ENCODE measurements at regions not wholly inside any gene's neighbourhood (a gene's known extent, or its start where the extent isn't known, plus 50 kb on each side); places are given as distances from the start of the nearest gene placed in this dataset.

DNA sequence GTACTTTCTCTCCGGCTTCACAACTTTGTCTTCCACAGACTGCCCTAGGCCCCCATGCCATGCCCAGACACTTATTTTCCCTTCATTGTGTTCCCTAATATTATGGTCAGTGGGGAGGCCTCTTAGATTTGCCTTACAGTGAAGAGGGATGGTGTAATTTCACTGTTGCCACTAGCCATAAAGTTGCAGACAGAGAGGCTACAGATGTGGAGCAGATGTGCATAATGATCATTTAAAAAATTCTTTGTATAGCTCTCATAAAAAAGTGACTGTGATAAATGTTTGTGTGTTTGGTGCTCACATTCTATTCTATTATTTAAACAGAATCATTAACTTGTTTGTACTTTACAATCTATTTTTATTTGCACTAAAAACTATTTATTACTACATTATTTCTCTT lies 67.5 kb upstream of the FN1 start:
- H3K4me1 ChIP-seq = no peaks in the 10 kb centered on the region
- no peaks in the 10 kb centered on the region for H3K9me3 ChIP-seq
- TF ChIP-seq, protein P1, sequence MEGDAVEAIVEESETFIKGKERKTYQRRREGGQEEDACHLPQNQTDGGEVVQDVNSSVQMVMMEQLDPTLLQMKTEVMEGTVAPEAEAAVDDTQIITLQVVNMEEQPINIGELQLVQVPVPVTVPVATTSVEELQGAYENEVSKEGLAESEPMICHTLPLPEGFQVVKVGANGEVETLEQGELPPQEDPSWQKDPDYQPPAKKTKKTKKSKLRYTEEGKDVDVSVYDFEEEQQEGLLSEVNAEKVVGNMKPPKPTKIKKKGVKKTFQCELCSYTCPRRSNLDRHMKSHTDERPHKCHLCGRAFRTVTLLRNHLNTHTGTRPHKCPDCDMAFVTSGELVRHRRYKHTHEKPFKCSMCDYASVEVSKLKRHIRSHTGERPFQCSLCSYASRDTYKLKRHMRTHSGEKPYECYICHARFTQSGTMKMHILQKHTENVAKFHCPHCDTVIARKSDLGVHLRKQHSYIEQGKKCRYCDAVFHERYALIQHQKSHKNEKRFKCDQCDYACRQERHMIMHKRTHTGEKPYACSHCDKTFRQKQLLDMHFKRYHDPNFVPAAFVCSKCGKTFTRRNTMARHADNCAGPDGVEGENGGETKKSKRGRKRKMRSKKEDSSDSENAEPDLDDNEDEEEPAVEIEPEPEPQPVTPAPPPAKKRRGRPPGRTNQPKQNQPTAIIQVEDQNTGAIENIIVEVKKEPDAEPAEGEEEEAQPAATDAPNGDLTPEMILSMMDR (IDR thresholded peaks at IDR 0.05) = no peak
- 92 to 100% (median 98%) methylated on average over 1 of the region's 1 CpG for WGBS, 3 donors
- H3K27ac ChIP-seq = no peak overlapping the region
- ATAC-seq (no peak), DNase-seq (no peak)
- no peak overlapping the region for H3K4me3 ChIP-seq
- H3K27me3 ChIP-seq (ENCODE audit: insufficient read depth in 3 of 3, low read length in 2 of 3) = no peaks in the 10 kb centered on the region
- intact Hi-C loops (cut with DNase I) = no loop called here
- H3K36me3 ChIP-seq (ENCODE audit: insufficient read depth in 1 of 2, low read depth in 1 of 2) = no peaks in the 10 kb centered on the region

DNA sequence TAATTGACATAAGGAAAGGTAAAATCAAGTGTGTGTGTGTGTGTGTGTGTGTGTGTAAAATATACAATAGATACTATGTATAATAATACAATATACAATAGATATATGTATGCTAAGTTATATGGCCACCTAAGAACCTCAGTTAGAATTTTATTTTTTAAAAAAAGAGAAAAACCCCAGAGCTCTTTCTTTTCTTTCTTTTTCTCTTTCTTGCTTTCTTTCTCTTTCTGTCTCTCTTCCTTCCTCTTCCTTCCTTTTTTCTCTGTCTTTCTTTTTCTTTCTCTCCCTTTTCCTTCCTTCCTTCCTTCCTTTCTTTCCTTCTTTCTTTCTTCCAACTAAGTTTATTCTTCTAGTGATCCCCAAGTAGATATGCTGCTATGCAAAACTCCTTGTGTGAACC lies 64.6 kb upstream of the FN1 start:
- no peaks in the 10 kb centered on the region for H3K36me3 ChIP-seq (ENCODE audit: insufficient read depth in 1 of 2, low read depth in 1 of 2)
- intact Hi-C loops (cut with DNase I) = no loop called here
- DNase-seq = no peak

DNA sequence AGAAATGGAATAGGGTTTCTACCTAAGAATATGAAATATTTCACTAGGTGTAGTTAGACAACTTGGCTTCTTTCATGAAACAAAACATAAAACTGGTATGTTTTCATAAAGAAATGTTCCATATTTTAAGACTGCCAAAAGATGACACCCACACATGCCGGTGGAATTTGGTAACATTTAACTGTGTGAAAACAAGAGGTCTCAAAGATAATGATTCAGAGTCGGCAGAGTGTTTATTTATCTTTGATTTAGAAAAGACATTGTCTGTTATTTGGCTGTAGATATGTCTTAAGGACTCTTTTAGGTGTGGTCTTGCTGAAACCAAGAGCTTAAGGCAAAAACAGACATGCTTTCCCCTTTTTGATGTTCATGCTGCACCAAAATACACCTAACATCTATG lies 63.5 kb upstream of the FN1 start:
- Histone ChIP-seq H3K27me3 (ENCODE audit: insufficient read depth in 3 of 3, low read length in 2 of 3) (no peaks in the 10 kb centered on the region), H3K27ac (no peak overlapping the region), H3K9me3 (no peaks in the 10 kb centered on the region), H3K4me1 (no peaks in the 10 kb centered on the region), H3K4me3 (no peak overlapping the region), H3K36me3 (ENCODE audit: insufficient read depth in 1 of 2, low read depth in 1 of 2) (no peaks in the 10 kb centered on the region)
- TF ChIP-seq, protein P1 (IDR thresholded peaks at IDR 0.05) = no peak
- intact Hi-C loops (cut with DNase I) = no loop called here
- WGBS, 3 donors = 54 to 61% (median 56%) methylated on average over 2 of the region's 2 CpGs
- DNase-seq = no peak
- ATAC-seq = no peak

More for the DNA sequence above, 64.6 kb upstream of the FN1 start:
- ATAC-seq = no peak
- no peaks in the 10 kb centered on the region for H3K9me3 ChIP-seq
- no peak overlapping the region for H3K4me3 ChIP-seq
- H3K27ac ChIP-seq = no peak overlapping the region
- H3K27me3 ChIP-seq (ENCODE audit: insufficient read depth in 3 of 3, low read length in 2 of 3) = no peaks in the 10 kb centered on the region
- TF ChIP-seq, protein P1 (IDR thresholded peaks at IDR 0.05) = no peak
- no peaks in the 10 kb centered on the region for H3K4me1 ChIP-seq

DNA sequence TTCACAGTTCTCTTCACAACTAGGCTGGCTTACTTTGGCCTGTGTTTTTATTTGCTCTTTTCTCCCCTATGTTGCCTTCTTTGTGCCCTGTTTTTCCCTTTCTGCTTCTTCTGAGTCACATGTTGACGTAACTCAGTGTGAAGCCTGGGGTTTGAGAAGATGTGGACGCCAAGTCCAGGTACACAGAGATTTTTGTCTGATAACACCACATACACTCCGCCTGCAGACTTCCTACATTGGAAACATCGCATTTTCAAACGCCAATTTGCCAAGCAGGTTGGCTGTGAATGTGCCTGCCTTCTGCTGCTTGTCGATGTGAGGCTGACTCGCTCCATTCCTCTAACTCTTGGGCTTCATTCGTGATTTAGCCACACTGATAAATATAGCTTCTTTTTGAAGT lies 62.6 kb upstream of the FN1 start:
- WGBS, 3 donors = 78 to 86% (median 82%) methylated on average over 8 of the region's 8 CpGs

DNA sequence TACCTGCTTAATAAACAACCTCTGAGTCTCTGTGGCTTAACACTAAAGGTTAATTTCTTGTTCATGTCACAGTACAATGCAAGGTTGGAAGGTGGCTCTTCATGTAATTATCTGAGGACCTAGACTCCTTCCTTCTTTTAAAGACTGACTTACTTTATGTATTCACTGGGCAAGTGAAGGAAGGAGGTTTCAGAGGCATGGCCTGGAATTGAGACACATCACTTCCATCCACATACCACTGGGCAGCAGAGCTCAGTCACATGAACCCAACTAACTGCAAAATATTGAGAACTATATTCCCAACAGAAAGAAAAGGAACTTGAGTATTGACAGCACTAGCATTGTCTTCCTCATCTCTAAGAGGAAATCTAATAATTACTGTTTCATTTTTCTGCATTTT lies 57.5 kb upstream of the FN1 start:
- no peaks in the 10 kb centered on the region for H3K36me3 ChIP-seq (ENCODE audit: insufficient read depth in 1 of 2, low read depth in 1 of 2)
- DNase-seq (no peak), ATAC-seq (no peak)
- no peak overlapping the region for H3K27ac ChIP-seq
- no peaks in the 10 kb centered on the region for H3K27me3 ChIP-seq (ENCODE audit: insufficient read depth in 3 of 3, low read length in 2 of 3)
- intact Hi-C loops (cut with DNase I) = no loop called here
- TF ChIP-seq, protein P1 (IDR thresholded peaks at IDR 0.05) = no peak
- no peak overlapping the region for H3K4me3 ChIP-seq
- no peaks in the 10 kb centered on the region for H3K9me3 ChIP-seq
- H3K4me1 ChIP-seq = no peaks in the 10 kb centered on the region

More for the DNA sequence above, 62.6 kb upstream of the FN1 start:
- TF ChIP-seq, protein P1 (IDR thresholded peaks at IDR 0.05) = no peak
- DNase-seq = no peak
- no peaks in the 10 kb centered on the region for H3K4me1 ChIP-seq
- intact Hi-C loops (cut with DNase I) = no loop called here
- no peaks in the 10 kb centered on the region for H3K36me3 ChIP-seq (ENCODE audit: insufficient read depth in 1 of 2, low read depth in 1 of 2)
- no peak overlapping the region for H3K4me3 ChIP-seq
- H3K27ac ChIP-seq = no peak overlapping the region
- no peaks in the 10 kb centered on the region for H3K27me3 ChIP-seq (ENCODE audit: insufficient read depth in 3 of 3, low read length in 2 of 3)
- H3K9me3 ChIP-seq = no peaks in the 10 kb centered on the region
- no peak for ATAC-seq

Measured in psoas muscle (tissue), 7 donors.